ENCODE measurements at regions not wholly inside any gene's neighbourhood (a gene's known extent, or its start where the extent isn't known, plus 50 kb on each side); places are given as distances from the start of the nearest gene placed in this dataset.

DNA sequence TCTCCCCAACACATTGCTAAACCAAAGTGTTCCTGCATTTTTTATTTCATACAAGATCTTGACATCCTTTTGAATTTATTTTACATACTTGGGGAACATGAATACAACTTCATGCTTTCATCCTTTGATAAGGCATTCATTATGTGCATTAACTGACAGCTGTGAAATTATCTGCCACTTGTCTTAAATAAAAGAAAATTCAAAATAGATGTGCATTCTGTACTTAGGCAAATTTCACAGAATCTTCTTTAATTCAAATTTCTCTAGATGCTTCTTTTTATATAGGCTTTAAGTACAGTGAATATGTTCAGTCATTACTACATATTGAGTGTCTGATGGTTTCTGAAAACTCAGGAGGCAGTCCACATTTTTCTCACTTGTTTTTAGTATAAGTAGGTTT is 518.1 kb downstream of the EPHA5 start:
- Histone ChIP-seq H3K79me2 (ENCODE audit: low read length) (no peaks in the 10 kb centered on the region), H3K9ac (ENCODE audit: low read length) (no peak overlapping the region), H3K4me1 (ENCODE audit: low read length) (no peaks in the 10 kb centered on the region), H3K27me3 (ENCODE audit: low read depth, low read length) (no peaks in the 10 kb centered on the region), H3K36me3 (replicated peaks; ENCODE audit: low read depth, low read length) (no peaks in the 10 kb centered on the region), H2AFZ (ENCODE audit: low read depth, low read length) (no peak overlapping the region), H3K4me3 (ENCODE audit: low read length) (no peak overlapping the region), H3K9me3 (ENCODE audit: insufficient read depth, low read length) (no peaks in the 10 kb centered on the region), H4K20me1 (ENCODE audit: insufficient read depth, low read length) (no peaks in the 10 kb centered on the region), H3K4me2 (ENCODE audit: low read length) (no peak overlapping the region), H3K27ac (ENCODE audit: low read length) (no peak overlapping the region)
- TF ChIP-seq EZH2phosphoT487 (IDR thresholded peaks at IDR 0.05; ENCODE audit: low read depth), result no peak
- TF ChIP-seq, protein P1, sequence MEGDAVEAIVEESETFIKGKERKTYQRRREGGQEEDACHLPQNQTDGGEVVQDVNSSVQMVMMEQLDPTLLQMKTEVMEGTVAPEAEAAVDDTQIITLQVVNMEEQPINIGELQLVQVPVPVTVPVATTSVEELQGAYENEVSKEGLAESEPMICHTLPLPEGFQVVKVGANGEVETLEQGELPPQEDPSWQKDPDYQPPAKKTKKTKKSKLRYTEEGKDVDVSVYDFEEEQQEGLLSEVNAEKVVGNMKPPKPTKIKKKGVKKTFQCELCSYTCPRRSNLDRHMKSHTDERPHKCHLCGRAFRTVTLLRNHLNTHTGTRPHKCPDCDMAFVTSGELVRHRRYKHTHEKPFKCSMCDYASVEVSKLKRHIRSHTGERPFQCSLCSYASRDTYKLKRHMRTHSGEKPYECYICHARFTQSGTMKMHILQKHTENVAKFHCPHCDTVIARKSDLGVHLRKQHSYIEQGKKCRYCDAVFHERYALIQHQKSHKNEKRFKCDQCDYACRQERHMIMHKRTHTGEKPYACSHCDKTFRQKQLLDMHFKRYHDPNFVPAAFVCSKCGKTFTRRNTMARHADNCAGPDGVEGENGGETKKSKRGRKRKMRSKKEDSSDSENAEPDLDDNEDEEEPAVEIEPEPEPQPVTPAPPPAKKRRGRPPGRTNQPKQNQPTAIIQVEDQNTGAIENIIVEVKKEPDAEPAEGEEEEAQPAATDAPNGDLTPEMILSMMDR (IDR thresholded peaks at IDR 0.05; ENCODE audit: low read depth, low read length), result no peak

DNA sequence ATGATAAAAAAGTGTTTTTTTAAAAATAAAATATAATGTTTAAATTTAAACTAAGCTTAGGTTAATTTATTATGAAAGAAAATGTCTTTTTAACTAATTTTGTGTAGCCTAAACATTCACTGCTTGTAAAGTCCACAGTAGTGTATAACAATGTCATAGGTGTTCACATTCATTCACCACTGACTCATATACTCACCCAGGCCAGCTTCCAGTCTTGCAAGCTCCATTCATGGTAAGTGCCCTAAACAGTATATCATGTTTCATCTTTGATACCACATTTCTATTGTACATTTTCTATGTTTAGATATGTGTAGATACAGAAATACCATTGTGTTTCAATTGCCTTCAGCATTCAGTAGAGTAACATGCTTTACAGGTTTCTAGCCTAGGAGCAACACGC is 530.3 kb downstream of the EPHA5 start:
- no peaks in the 10 kb centered on the region for H4K20me1 ChIP-seq (ENCODE audit: insufficient read depth, low read length)
- H3K9ac ChIP-seq (ENCODE audit: low read length), result no peak overlapping the region
- no peak overlapping the region for H2AFZ ChIP-seq (ENCODE audit: low read depth, low read length)
- TF ChIP-seq, protein P1 (IDR thresholded peaks at IDR 0.05; ENCODE audit: low read depth, low read length), result no peak
- TF ChIP-seq EZH2phosphoT487 (IDR thresholded peaks at IDR 0.05; ENCODE audit: low read depth), result no peak
- no peak overlapping the region for H3K4me2 ChIP-seq (ENCODE audit: low read length)
- H3K9me3 ChIP-seq (ENCODE audit: insufficient read depth, low read length), result peaks cover 16% of the 10 kb centered on the region; the same call in 1 of the 2 replicates
- H3K27me3 ChIP-seq (ENCODE audit: low read depth, low read length), result no peaks in the 10 kb centered on the region
- no peaks in the 10 kb centered on the region for H3K4me1 ChIP-seq (ENCODE audit: low read length)
- H3K4me3 ChIP-seq (ENCODE audit: low read length), result no peak overlapping the region
- no peak overlapping the region for H3K27ac ChIP-seq (ENCODE audit: low read length)
- no peaks in the 10 kb centered on the region for H3K79me2 ChIP-seq (ENCODE audit: low read length)
- H3K36me3 ChIP-seq (replicated peaks; ENCODE audit: low read depth, low read length), result no peaks in the 10 kb centered on the region

DNA sequence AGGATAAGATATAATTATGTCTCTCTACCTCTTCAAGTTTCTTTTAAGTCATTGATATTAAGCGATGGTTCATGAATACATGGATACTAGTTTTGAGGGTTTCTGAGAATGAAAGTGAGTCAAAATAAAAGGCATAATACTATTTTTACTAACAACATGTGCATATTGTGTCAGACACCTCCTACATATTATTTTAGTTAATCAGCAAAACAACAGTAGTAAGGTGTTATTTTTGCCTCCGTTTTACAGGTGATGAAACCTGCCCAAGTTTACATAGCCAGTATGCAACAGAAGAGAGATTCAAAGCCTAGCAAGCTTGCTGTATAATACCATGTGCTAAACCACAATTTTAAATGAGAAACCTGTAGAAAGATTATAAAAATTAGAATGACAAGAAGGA is 544.1 kb downstream of the EPHA5 start:
- Histone ChIP-seq H3K4me1 (ENCODE audit: low read length) (no peaks in the 10 kb centered on the region), H3K9ac (ENCODE audit: low read length) (no peak overlapping the region), H4K20me1 (ENCODE audit: insufficient read depth, low read length) (no peaks in the 10 kb centered on the region), H3K9me3 (ENCODE audit: insufficient read depth, low read length) (no peaks in the 10 kb centered on the region), H3K4me2 (ENCODE audit: low read length) (no peak overlapping the region), H3K27me3 (ENCODE audit: low read depth, low read length) (no peaks in the 10 kb centered on the region), H2AFZ (ENCODE audit: low read depth, low read length) (no peak overlapping the region), H3K79me2 (ENCODE audit: low read length) (no peaks in the 10 kb centered on the region), H3K4me3 (ENCODE audit: low read length) (no peak overlapping the region), H3K27ac (ENCODE audit: low read length) (no peak overlapping the region), H3K36me3 (replicated peaks; ENCODE audit: low read depth, low read length) (no peaks in the 10 kb centered on the region)
- TF ChIP-seq, protein P1 (IDR thresholded peaks at IDR 0.05; ENCODE audit: low read depth, low read length), result no peak
- TF ChIP-seq EZH2phosphoT487 (IDR thresholded peaks at IDR 0.05; ENCODE audit: low read depth), result no peak

DNA sequence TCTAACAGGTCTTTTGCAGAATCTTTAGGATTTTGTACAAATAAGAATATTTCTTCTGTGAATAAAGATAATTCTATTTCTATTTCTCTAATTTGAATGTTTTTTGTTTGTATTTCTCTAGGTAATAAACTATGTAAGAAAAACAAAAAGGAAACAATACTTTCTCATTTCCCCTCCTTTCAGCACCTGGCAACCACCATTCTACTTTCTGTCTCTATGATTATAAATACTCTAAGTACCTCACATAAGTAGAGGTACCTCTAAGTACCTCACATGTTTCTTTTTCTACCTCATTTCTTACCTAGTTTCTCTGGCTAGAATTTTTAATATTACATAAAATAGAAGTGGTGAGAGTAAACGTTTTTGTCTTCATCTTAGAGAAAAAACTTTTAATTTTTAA is 550.0 kb downstream of the EPHA5 start:
- H3K36me3 ChIP-seq (replicated peaks; ENCODE audit: low read depth, low read length), result no peaks in the 10 kb centered on the region
- no peaks in the 10 kb centered on the region for H3K27me3 ChIP-seq (ENCODE audit: low read depth, low read length)
- no peaks in the 10 kb centered on the region for H4K20me1 ChIP-seq (ENCODE audit: insufficient read depth, low read length)
- H3K9me3 ChIP-seq (ENCODE audit: insufficient read depth, low read length), result no peaks in the 10 kb centered on the region
- H3K27ac ChIP-seq (ENCODE audit: low read length), result no peak overlapping the region
- H3K79me2 ChIP-seq (ENCODE audit: low read length), result no peaks in the 10 kb centered on the region
- H3K4me2 ChIP-seq (ENCODE audit: low read length), result no peak overlapping the region
- H2AFZ ChIP-seq (ENCODE audit: low read depth, low read length), result no peak overlapping the region
- no peak overlapping the region for H3K4me3 ChIP-seq (ENCODE audit: low read length)
- H3K4me1 ChIP-seq (ENCODE audit: low read length), result 0 out of 2 replicates have a peak, but pooled peaks cover 2% of the 10 kb centered on the region
- TF ChIP-seq EZH2phosphoT487 (IDR thresholded peaks at IDR 0.05; ENCODE audit: low read depth), result no peak
- TF ChIP-seq, protein P1 (IDR thresholded peaks at IDR 0.05; ENCODE audit: low read depth, low read length), result no peak
- H3K9ac ChIP-seq (ENCODE audit: low read length), result no peak overlapping the region
